GM12878 (cell line): ENCODE measurements at regions not wholly inside any gene's neighbourhood (a gene's known extent, or its start where the extent isn't known, plus 50 kb on each side); places are given as distances from the start of the nearest gene placed in this dataset.

Experiments
- ATAC-seq: fragments of 200-7000 bp; cut with Tn5 transposase; 3 replicates; pipeline ENCODE4 v1.9.1; 2020; ENCODE audit warnings: mild to moderate bottlenecking, moderate library complexity
- BruUV-seq: library from RNA; stranded (reverse); fragments of 400-500 nt; replicated peaks from 2 replicates; lab custom pipeline; 2021; lab: Mats Ljungman, UMichigan
- CTCF ChIA-PET: fragments of 300-600 bp; sonication (Branson Sonifier 250); formaldehyde crosslinking; extraction: SDS; loops from one replicate; lab custom pipeline; 2021; ENCODE audit warnings: inconsistent platforms; lab: Yijun Ruan, JAX
- POLR2A ChIA-PET: fragments of 350-600 bp; formaldehyde crosslinking; extraction: SDS; loops from one replicate; lab custom pipeline; 2021; ENCODE audit warnings: inconsistent platforms; lab: Charles Lee
- RAD21 ChIA-PET: fragments of 300-600 bp; sonication (Branson Sonifier 250); formaldehyde crosslinking; loops from one replicate; lab custom pipeline; 2023; ENCODE audit warnings: antibody characterized with exemption; ENCODE audit not compliant: unreplicated experiment; lab: Charles Lee
- SMC1A ChIA-PET: fragments of 300-600 bp; sonication (Branson Sonifier 250); formaldehyde crosslinking; loops from one replicate; lab custom pipeline; 2023; ENCODE audit not compliant: unreplicated experiment, uncharacterized antibody; lab: Charles Lee
- DNase-seq: peaks from one replicate; pipeline ENCODE4 v3.0.0-alpha.2; 2011; ENCODE audit warnings: low read depth, low spot score
- FAIRE-seq: peaks from 3 replicates; lab custom pipeline; 2011; peaks lifted over from hg19 to GRCh38; lab: Jason Lieb, UNC
- H2AFZ ChIP-seq: 2 replicates; pipeline ENCODE4 v1.6.0; 2011; ENCODE audit warnings: low read depth, low read length, control low read depth; ENCODE audit not compliant: control insufficient read depth
- H3K27ac ChIP-seq: 2 replicates; pipeline ENCODE4 v1.5.1; 2011; ENCODE audit warnings: control low read depth; ENCODE audit not compliant: control insufficient read depth, insufficient read depth
- H3K27me3 ChIP-seq, 2 experiments: replicated peaks in 1 of 2; 2 replicates each; pipeline versions ENCODE4 v1.6.0 to v1.6.1; 2011; ENCODE audit warnings: low read length in 1 of 2; ENCODE audit not compliant: control insufficient read depth in 2 of 2, insufficient read depth in 2 of 2
- H3K36me3 ChIP-seq, 2 experiments: 2 replicates each; pipeline ENCODE4 v1.5.1; 2011; ENCODE audit warnings: low read length in 1 of 2; ENCODE audit not compliant: control insufficient read depth in 2 of 2, insufficient read depth in 2 of 2
- H3K4me1 ChIP-seq: 2 replicates; pipeline ENCODE4 v1.6.1; 2011; ENCODE audit warnings: mild to moderate bottlenecking, low read length, moderate library complexity, mixed read lengths; ENCODE audit not compliant: control insufficient read depth, insufficient read depth
- H3K4me2 ChIP-seq: 2 replicates; pipeline ENCODE4 v1.6.0; 2011; ENCODE audit warnings: control low read depth; ENCODE audit not compliant: control insufficient read depth, insufficient read depth
- H3K4me3 ChIP-seq: fragments of 200-600 bp; sonication (generic); 2 replicates; pipeline ENCODE4 v1.5.1; 2016
- H3K79me2 ChIP-seq: 2 replicates; pipeline ENCODE4 v1.6.0; 2011; ENCODE audit warnings: low read length; ENCODE audit not compliant: control insufficient read depth, insufficient read depth
- H3K9ac ChIP-seq: 2 replicates; pipeline ENCODE4 v1.8.0; 2011; ENCODE audit warnings: low read length, control low read depth, mixed read lengths; ENCODE audit not compliant: control insufficient read depth, insufficient read depth
- H3K9me3 ChIP-seq: replicated peaks from 3 replicates; pipeline ENCODE4 v1.5.1; 2011; ENCODE audit warnings: mild to moderate bottlenecking, low read length; ENCODE audit not compliant: control insufficient read depth, insufficient read depth
- H4K20me1 ChIP-seq: 2 replicates; pipeline ENCODE4 v1.6.0; 2011; ENCODE audit not compliant: control insufficient read depth, insufficient read depth
- CBFB ChIP-seq: IDR thresholded peaks from 2 replicates; pipeline ENCODE4 v1.6.1; 2016; ENCODE audit warnings: antibody characterized with exemption, low read depth
- E2F4 ChIP-seq: IDR thresholded peaks from 2 replicates; pipeline ENCODE4 v1.6.1; 2012; ENCODE audit warnings: low read depth, low read length, improper control_type of control experiment
- FOXK2 ChIP-seq: fragments of 450-650 bp; IDR thresholded peaks from 2 replicates; pipeline ENCODE4 v1.6.1; 2017; ENCODE audit warnings: mild to moderate bottlenecking, moderate library complexity
- FOXM1 ChIP-seq: IDR thresholded peaks from 2 replicates; pipeline ENCODE4 v1.6.1; 2012; ENCODE audit warnings: low read depth, mild to moderate bottlenecking, inconsistent platforms, low read length, moderate library complexity
- HDAC2 ChIP-seq: fragments of 200-600 bp; sonication (generic); IDR thresholded peaks from 2 replicates; pipeline ENCODE4 v1.6.1; 2017
- IKZF1 ChIP-seq: fragments of 450-650 bp; conservative IDR thresholded peaks from 2 replicates; pipeline ENCODE4 v1.6.1; 2017; ENCODE audit warnings: antibody characterized with exemption, mild to moderate bottlenecking
- IRF3 ChIP-seq: fragments of 450-650 bp; IDR thresholded peaks from 2 replicates; pipeline ENCODE4 v1.6.1; 2014; ENCODE audit warnings: mild to moderate bottlenecking
- JUNB ChIP-seq: IDR thresholded peaks from 2 replicates; pipeline ENCODE4 v1.6.1; 2016; ENCODE audit warnings: antibody characterized with exemption, mild to moderate bottlenecking
- KLF5 ChIP-seq: fragments of 450-650 bp; IDR thresholded peaks from 2 replicates; pipeline ENCODE4 v1.6.1; 2014; ENCODE audit warnings: mild to moderate bottlenecking; ENCODE audit not compliant: partially characterized antibody
- MTA2 ChIP-seq: fragments of 450-650 bp; IDR thresholded peaks from 2 replicates; pipeline ENCODE4 v1.6.1; 2016; ENCODE audit warnings: low read depth, mild to moderate bottlenecking, moderate library complexity
- PKNOX1 ChIP-seq: fragments of 450-650 bp; IDR thresholded peaks from 2 replicates; pipeline ENCODE4 v1.6.1; 2016; ENCODE audit warnings: mild to moderate bottlenecking
- RAD21 ChIP-seq: IDR thresholded peaks from 2 replicates; pipeline ENCODE4 v1.6.1; 2011; ENCODE audit warnings: mild to moderate bottlenecking, low read depth, low read length, moderate library complexity; ENCODE audit not compliant: insufficient read depth
- SP1 ChIP-seq: IDR thresholded peaks from one replicate; pipeline ENCODE4 v1.6.1; 2011; ENCODE audit warnings: low read depth, low read length
- STAT1 ChIP-seq: fragments of 450-650 bp; conservative IDR thresholded peaks from 2 replicates; pipeline ENCODE4 v1.6.1; 2014; ENCODE audit warnings: antibody characterized with exemption, mild to moderate bottlenecking
- ZBTB4 ChIP-seq: fragments of 450-650 bp; formaldehyde crosslinking; IDR thresholded peaks from 2 replicates; pipeline ENCODE4 v1.4.0; 2022; ENCODE audit warnings: mild to moderate bottlenecking, moderate library complexity
- ZNF622 ChIP-seq: fragments of 450-650 bp; IDR thresholded peaks from 2 replicates; pipeline ENCODE4 v1.6.1; 2017; ENCODE audit warnings: mild to moderate bottlenecking, inconsistent platforms
- WGBS: methylation state at CpG from one replicate; pipeline ENCODE4 v1.1.6; 2016; ENCODE audit warnings: low lambda C conversion rate; ENCODE audit not compliant: insufficient replicate concordance, insufficient coverage; ENCODE audit errors: missing lambda C conversion rate; 5-methylcytosine and 5-hydroxymethylcytosine counted together
- in situ Hi-C: fragments of 300-500 bp; cut with MboI; formaldehyde crosslinking; loops from 9 replicates; pipeline ENCODE4 v1.14.3; 2018; ENCODE audit warnings: mixed read lengths
- intact Hi-C: fragments of 100-400 bp; cut with micrococcal nuclease; formaldehyde crosslinking; loops from one replicate; pipeline ENCODE4 v1.14.2; 2022; ENCODE audit not compliant: unreplicated experiment

GRCh38 chr7:22013711-22014110 is 68.0 kb upstream of the CDCA7L start:
- Histone ChIP-seq H3K4me3 (no peak overlapping the region), H3K27ac (no peak overlapping the region), H3K9me3 (no peaks in the 10 kb centered on the region), H3K4me1 (no peaks in the 10 kb centered on the region), H3K9ac (no peak overlapping the region), H3K27me3 (no peaks in the 10 kb centered on the region; a peak in 1 of 4 replicates), H3K36me3 (no peaks in the 10 kb centered on the region), H3K4me2 (no peak overlapping the region), H3K79me2 (no peaks in the 10 kb centered on the region), H4K20me1 (no peaks in the 10 kb centered on the region), H2AFZ (no peak overlapping the region)
- intact Hi-C loops (no loop called here), in situ Hi-C loops (no loop called here)
- no peak for FAIRE-seq
- SMC1A ChIA-PET = interaction anchor here (0.7 kb wide), 1 partner anchor 808 kb away, joined by 3 read pairs; no protein-coding TSS in a partner anchor
- BruUV-seq = no TSS peak
- TF ChIP-seq HDAC2 (no peak), RAD21 (no peak), KLF5 (no peak), E2F4 (no peak), ZNF622 (no peak), FOXK2 (no peak), IKZF1 (no peak), PKNOX1 (no peak), STAT1 (no peak), FOXM1 (no peak), CBFB (no peak), ZBTB4 (CRISPR knock-in tag) (no peak), IRF3 (no peak), JUNB (no peak), SP1 (no peak), MTA2 (no peak)
- DNase-seq = no peak
- CTCF ChIA-PET = no interaction called here
- no peak for ATAC-seq
- POLR2A ChIA-PET = no interaction called here
- RAD21 ChIA-PET = no interaction called here
- 24% methylated on average over 4 of the region's 4 CpGs for WGBS
